Hepatocyte (in vitro differentiated cells): ENCODE measurements at regions not wholly inside any gene's neighbourhood (a gene's known extent, or its start where the extent isn't known, plus 50 kb on each side); places are given as distances from the start of the nearest gene placed in this dataset.
A peak's percentile ranks its signal among the peaks of the same experiment; 100 is the strongest.

Source experiments
- DNase-seq: peaks from one replicate; pipeline ENCODE4 v3.0.0-alpha.2; 2016; ENCODE audit warnings: low spot score
- H2AFZ ChIP-seq: fragments of 200-600 bp; sonication (generic); 2 replicates; pipeline ENCODE4 v1.6.0; 2016; ENCODE audit warnings: antibody characterized with exemption, mild to moderate bottlenecking
- H3K27ac ChIP-seq: fragments of 200-600 bp; sonication (generic); 2 replicates; pipeline ENCODE4 v1.5.1; 2016; ENCODE audit warnings: mild to moderate bottlenecking
- H3K27me3 ChIP-seq: fragments of 200-600 bp; sonication (generic); 2 replicates; pipeline ENCODE4 v1.6.1; 2016
- H3K36me3 ChIP-seq: fragments of 200-600 bp; sonication (generic); replicated peaks from 2 replicates; pipeline ENCODE4 v1.5.1; 2016; ENCODE audit warnings: low read depth; ENCODE audit not compliant: insufficient read depth
- H3K4me1 ChIP-seq: fragments of 200-600 bp; sonication (generic); 2 replicates; pipeline ENCODE4 v1.5.1; 2016; ENCODE audit warnings: mild to moderate bottlenecking, moderate library complexity; ENCODE audit not compliant: insufficient read depth
- H3K4me2 ChIP-seq: fragments of 200-600 bp; sonication (generic); 2 replicates; pipeline ENCODE4 v1.6.0; 2016
- H3K4me3 ChIP-seq: fragments of 200-600 bp; sonication (generic); 2 replicates; pipeline ENCODE4 v1.5.1; 2016; ENCODE audit warnings: mild to moderate bottlenecking
- H3K79me2 ChIP-seq: fragments of 200-600 bp; sonication (generic); 2 replicates; pipeline ENCODE4 v1.6.0; 2017; ENCODE audit warnings: mild to moderate bottlenecking
- H3K9me2 ChIP-seq: fragments of 200-600 bp; sonication (generic); replicated peaks from 2 replicates; pipeline ENCODE4 v1.6.0; 2017; ENCODE audit warnings: mild to moderate bottlenecking; ENCODE audit not compliant: insufficient read depth
- H3K9me3 ChIP-seq: fragments of 200-600 bp; sonication (generic); 2 replicates; pipeline ENCODE4 v1.5.1; 2016; ENCODE audit warnings: low read depth, mild to moderate bottlenecking
- H4K20me1 ChIP-seq: fragments of 200-600 bp; sonication (generic); 2 replicates; pipeline ENCODE4 v1.6.0; 2016; ENCODE audit warnings: mild to moderate bottlenecking; ENCODE audit not compliant: insufficient read depth, poor library complexity, severe bottlenecking
- CTCF ChIP-seq: fragments of 200-600 bp; sonication (generic); IDR thresholded peaks from 2 replicates; pipeline ENCODE4 v1.5.1; 2016; ENCODE audit warnings: antibody characterized with exemption, mild to moderate bottlenecking; ENCODE audit not compliant: poor library complexity
- EZH2 ChIP-seq: fragments of 200-600 bp; sonication (generic); IDR thresholded peaks from 2 replicates; pipeline ENCODE4 v1.6.1; 2016; ENCODE audit warnings: antibody characterized with exemption, mild to moderate bottlenecking, borderline replicate concordance
- EZH2phosphoT487 ChIP-seq: fragments of 200-600 bp; sonication (generic); IDR thresholded peaks from one replicate; pipeline ENCODE4 v1.6.1; 2018; ENCODE audit warnings: antibody characterized with exemption, mild to moderate bottlenecking, low read depth, moderate library complexity; ENCODE audit not compliant: unreplicated experiment, severe bottlenecking
- WGBS: methylation state at CpG from one replicate; pipeline ENCODE4 v1.1.6; 2016; ENCODE audit warnings: low lambda C conversion rate; ENCODE audit errors: missing lambda C conversion rate; 5-methylcytosine and 5-hydroxymethylcytosine counted together

- no peak overlapping the region for H3K4me3 ChIP-seq
- no peaks in the 10 kb centered on the region for H3K79me2 ChIP-seq
- H3K4me1 ChIP-seq: no peaks in the 10 kb centered on the region
- H3K4me2 ChIP-seq: no peak overlapping the region
- H4K20me1 ChIP-seq: no peaks in the 10 kb centered on the region
- 96% methylated on average over 1 of the region's 1 CpG for WGBS
- TF ChIP-seq EZH2: no peak
- TF ChIP-seq CTCF: no peak
- TF ChIP-seq EZH2phosphoT487: no peak
- H3K27ac ChIP-seq: peak overlapping the region; percentile 55
- H3K9me3 ChIP-seq: no peaks in the 10 kb centered on the region
- no peak overlapping the region for H2AFZ ChIP-seq
- H3K27me3 ChIP-seq: no peaks in the 10 kb centered on the region
- no peak for DNase-seq
- H3K36me3 ChIP-seq: no peaks in the 10 kb centered on the region
- no peaks in the 10 kb centered on the region for H3K9me2 ChIP-seq
Measured at GRCh38 chr4:81634766-81635549, 163.3 kb upstream of the RASGEF1B start.

GRCh38 chr4:81634165-81634564, 162.5 kb upstream of the RASGEF1B start:
- Histone ChIP-seq H3K4me3 (no peak overlapping the region), H3K4me2 (no peak overlapping the region), H3K9me2 (no peaks in the 10 kb centered on the region), H3K36me3 (no peaks in the 10 kb centered on the region), H3K4me1 (no peaks in the 10 kb centered on the region), H3K9me3 (no peaks in the 10 kb centered on the region), H4K20me1 (no peaks in the 10 kb centered on the region), H3K27ac (no peak overlapping the region), H2AFZ (no peak overlapping the region), H3K27me3 (no peaks in the 10 kb centered on the region), H3K79me2 (no peaks in the 10 kb centered on the region)
- DNase-seq: no peak
- WGBS: 96% methylated on average over 4 of the region's 4 CpGs
- TF ChIP-seq EZH2 (no peak), CTCF (no peak), EZH2phosphoT487 (no peak)

- no peak for DNase-seq
- Histone ChIP-seq H3K4me1 (no peaks in the 10 kb centered on the region), H3K4me3 (no peak overlapping the region), H3K27me3 (no peaks in the 10 kb centered on the region), H3K9me2 (no peaks in the 10 kb centered on the region), H3K27ac (peak overlapping the region; percentile 6), H3K36me3 (no peaks in the 10 kb centered on the region), H2AFZ (no peak overlapping the region), H3K9me3 (no peaks in the 10 kb centered on the region), H3K4me2 (no peak overlapping the region), H3K79me2 (no peaks in the 10 kb centered on the region), H4K20me1 (no peaks in the 10 kb centered on the region)
- 75% methylated on average over 9 of the region's 9 CpGs for WGBS
- no peak for TF ChIP-seq EZH2
- TF ChIP-seq EZH2phosphoT487: no peak
- no peak for TF ChIP-seq CTCF
Measured at GRCh38 chr4:81632581-81633299, 161.0 kb upstream of the RASGEF1B start.
